Lung (tissue), 11 donors: ENCODE measurements at regions not wholly inside any gene's neighbourhood (a gene's known extent, or its start where the extent isn't known, plus 50 kb on each side); places are given as distances from the start of the nearest gene placed in this dataset.

ENCODE experiments used
- ATAC-seq: fragments of 200-7000 bp; cut with Tn5 transposase; one replicate; pipeline ENCODE4 v1.9.1; 2020; ENCODE audit warnings: moderate number of reproducible peaks; ENCODE audit not compliant: insufficient read depth, low FRiP score
- DNase-seq, 3 donors: peaks; one replicate each; pipeline ENCODE4 v3.0.0-alpha.2; 2013 to 2017
- H3K27ac ChIP-seq, 2 donors: one replicate each; pipeline ENCODE4 v1.5.1; 2013; ENCODE audit warnings: mild to moderate bottlenecking in 2 of 2, moderate library complexity in 2 of 2, control low read depth in 1 of 2, inconsistent platforms in 1 of 2, low read depth in 1 of 2, low read length in 1 of 2
- H3K27me3 ChIP-seq, 3 donors: one replicate each; pipeline ENCODE4 v1.5.1; 2013; ENCODE audit warnings: low read length in 2 of 3; ENCODE audit not compliant: control insufficient read depth in 3 of 3, insufficient read depth in 3 of 3
- H3K36me3 ChIP-seq, 4 donors: one replicate each; pipeline ENCODE4 v1.5.1; 2013; ENCODE audit warnings: low read length in 4 of 4, mild to moderate bottlenecking in 1 of 4, moderate library complexity in 1 of 4; ENCODE audit not compliant: control insufficient read depth in 4 of 4, insufficient read depth in 4 of 4
- H3K4me1 ChIP-seq, 5 donors: one replicate each; pipeline ENCODE4 v1.5.1; 2013; ENCODE audit warnings: low read length in 5 of 5, mild to moderate bottlenecking in 2 of 5, moderate library complexity in 1 of 5; ENCODE audit not compliant: control insufficient read depth in 5 of 5, insufficient read depth in 5 of 5
- H3K4me3 ChIP-seq: one replicate; pipeline ENCODE4 v1.5.1; 2013; ENCODE audit warnings: mild to moderate bottlenecking, control low read depth, moderate library complexity
- H3K9ac ChIP-seq, 2 donors: one replicate each; pipeline ENCODE4 v1.5.1; 2013; ENCODE audit warnings: low read length in 2 of 2, control low read depth in 1 of 2; ENCODE audit not compliant: insufficient read depth in 1 of 2
- H3K9me3 ChIP-seq, 4 donors: one replicate each; pipeline ENCODE4 v1.5.1; 2013; ENCODE audit warnings: low read length in 3 of 4, mild to moderate bottlenecking in 1 of 4, moderate library complexity in 1 of 4; ENCODE audit not compliant: control insufficient read depth in 4 of 4, insufficient read depth in 3 of 4
- whole genome bisulfite sequencing, 2 donors: extraction: QIAGEN DNeasy Blood & Tissue Kit; methylation state at CpG; one replicate each; pipeline ENCODE4 v1.1.7; 2013; 5-methylcytosine and 5-hydroxymethylcytosine counted together
- TF ChIP-seq, protein P1 (sequence below): IDR thresholded peaks from 2 replicates; pipeline ENCODE4 v1.5.1; 2012; ENCODE audit warnings: mild to moderate bottlenecking; ENCODE audit errors: control extremely low read depth, extremely low read depth
- donor health status: control.
- donor health status: control.
- donor health status: Bipolar disorder and iron deficiency.
- donor health status: healthy.
- donor health status: DM: yes; HTN: yes; CAD: no.

DNA sequence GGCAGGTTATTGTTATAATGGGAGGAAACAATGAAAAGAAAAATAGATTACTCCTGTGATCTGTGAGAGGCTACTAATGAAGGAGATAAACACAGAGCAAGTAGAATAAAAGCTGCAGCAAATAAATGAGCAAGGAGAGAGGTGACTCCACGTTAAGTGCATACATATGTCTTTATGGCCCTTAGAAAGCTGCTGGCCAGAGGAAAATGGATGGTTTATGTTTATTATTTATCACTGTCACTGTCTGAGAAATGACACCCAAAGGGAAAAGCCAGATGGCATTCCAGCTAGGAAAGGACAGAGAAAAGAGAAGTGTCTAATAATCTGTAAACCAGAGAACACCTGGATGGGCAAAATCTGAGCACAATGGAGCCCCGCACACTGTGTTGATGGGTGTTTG, 122.9 kb upstream of the DDX18 start:
- ATAC-seq (no peak), DNase-seq (no peak)
- Histone ChIP-seq H3K36me3 (no peaks in the 10 kb centered on the region), H3K4me3 (no peak overlapping the region), H3K9me3 (no peaks in the 10 kb centered on the region), H3K9ac (no peak overlapping the region), H3K27ac (no peak overlapping the region), H3K27me3 (no peaks in the 10 kb centered on the region), H3K4me1 (no peaks in the 10 kb centered on the region)
- TF ChIP-seq, protein P1, sequence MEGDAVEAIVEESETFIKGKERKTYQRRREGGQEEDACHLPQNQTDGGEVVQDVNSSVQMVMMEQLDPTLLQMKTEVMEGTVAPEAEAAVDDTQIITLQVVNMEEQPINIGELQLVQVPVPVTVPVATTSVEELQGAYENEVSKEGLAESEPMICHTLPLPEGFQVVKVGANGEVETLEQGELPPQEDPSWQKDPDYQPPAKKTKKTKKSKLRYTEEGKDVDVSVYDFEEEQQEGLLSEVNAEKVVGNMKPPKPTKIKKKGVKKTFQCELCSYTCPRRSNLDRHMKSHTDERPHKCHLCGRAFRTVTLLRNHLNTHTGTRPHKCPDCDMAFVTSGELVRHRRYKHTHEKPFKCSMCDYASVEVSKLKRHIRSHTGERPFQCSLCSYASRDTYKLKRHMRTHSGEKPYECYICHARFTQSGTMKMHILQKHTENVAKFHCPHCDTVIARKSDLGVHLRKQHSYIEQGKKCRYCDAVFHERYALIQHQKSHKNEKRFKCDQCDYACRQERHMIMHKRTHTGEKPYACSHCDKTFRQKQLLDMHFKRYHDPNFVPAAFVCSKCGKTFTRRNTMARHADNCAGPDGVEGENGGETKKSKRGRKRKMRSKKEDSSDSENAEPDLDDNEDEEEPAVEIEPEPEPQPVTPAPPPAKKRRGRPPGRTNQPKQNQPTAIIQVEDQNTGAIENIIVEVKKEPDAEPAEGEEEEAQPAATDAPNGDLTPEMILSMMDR, result no peak
- WGBS, 2 donors, result 69 to 78% methylated on average over 2 of the region's 2 CpGs

GRCh38 chr2:117692001-117692763, 122.3 kb upstream of the DDX18 start:
- DNase-seq, result no peak
- Histone ChIP-seq H3K36me3 (no peaks in the 10 kb centered on the region), H3K27me3 (no peaks in the 10 kb centered on the region), H3K4me3 (no peak overlapping the region), H3K9me3 (no peaks in the 10 kb centered on the region), H3K4me1 (no peaks in the 10 kb centered on the region), H3K27ac (no peak overlapping the region), H3K9ac (no peak overlapping the region)
- TF ChIP-seq, protein P1, result no peak
- ATAC-seq, result no peak
- 81 to 83% methylated on average over 5 of the region's 5 CpGs for WGBS, 2 donors

- Histone ChIP-seq H3K4me3 (no peak overlapping the region), H3K36me3 (no peaks in the 10 kb centered on the region), H3K9me3 (no peaks in the 10 kb centered on the region), H3K4me1 (no peaks in the 10 kb centered on the region), H3K27me3 (no peaks in the 10 kb centered on the region), H3K9ac (no peak overlapping the region), H3K27ac (no peak overlapping the region)
- ATAC-seq (no peak), DNase-seq (no peak)
- WGBS, 2 donors, result 61 to 79% methylated on average over 4 of the region's 4 CpGs
- TF ChIP-seq, protein P1, result no peak
Measured at GRCh38 chr2:117693154-117693553, 121.3 kb upstream of the DDX18 start.

GRCh38 chr2:117693651-117694050, 120.8 kb upstream of the DDX18 start:
- TF ChIP-seq, protein P1, result no peak
- 84 to 85% methylated on average over 2 of the region's 2 CpGs for WGBS, 2 donors
- Histone ChIP-seq H3K27me3 (no peaks in the 10 kb centered on the region), H3K9me3 (no peaks in the 10 kb centered on the region), H3K9ac (no peak overlapping the region), H3K4me1 (no peaks in the 10 kb centered on the region), H3K36me3 (no peaks in the 10 kb centered on the region), H3K27ac (no peak overlapping the region), H3K4me3 (no peak overlapping the region)
- DNase-seq (no peak), ATAC-seq (no peak)
